Endothelial cell of umbilical vein (primary cell): ENCODE measurements at regions not wholly inside any gene's neighbourhood (a gene's known extent, or its start where the extent isn't known, plus 50 kb on each side); places are given as distances from the start of the nearest gene placed in this dataset.

Source experiments
- CTCF ChIP-seq, 2 donors: IDR thresholded peaks; 1 replicate in 1 of 2; 2 replicates in 1 of 2; pipeline ENCODE4 v1.5.1; 2011; ENCODE audit warnings: low read length in 2 of 2, mild to moderate bottlenecking in 2 of 2, moderate library complexity in 2 of 2, control low read depth in 1 of 2, inconsistent platforms in 1 of 2, low read depth in 1 of 2; ENCODE audit not compliant: insufficient read depth in 1 of 2; ENCODE audit errors: extremely low read depth in 1 of 2
- EZH2 ChIP-seq: IDR thresholded peaks from 2 replicates; pipeline ENCODE4 v1.6.1; 2012; ENCODE audit warnings: borderline replicate concordance, low read depth, mild to moderate bottlenecking, moderate library complexity, low read length, inconsistent platforms; ENCODE audit not compliant: severe bottlenecking

GRCh38 chr18:1173593-1173992 lies 268.9 kb downstream of the ADCYAP1 start:
- TF ChIP-seq EZH2 (no peak), CTCF (IDR thresholded peaks at IDR 0.05; ENCODE audit: extremely low read depth in 1 of 2, insufficient read depth in 1 of 2, low read depth in 1 of 2, low read length in 2 of 2) (no peak)
